ENCODE measurements at regions not wholly inside any gene's neighbourhood (a gene's known extent, or its start where the extent isn't known, plus 50 kb on each side); places are given as distances from the start of the nearest gene placed in this dataset.
"Not testable (repeated sequence)": the region's sequence is repeated elsewhere in the genome, so short reads cannot be mapped to it uniquely, and the experiment has no call there.

DNA sequence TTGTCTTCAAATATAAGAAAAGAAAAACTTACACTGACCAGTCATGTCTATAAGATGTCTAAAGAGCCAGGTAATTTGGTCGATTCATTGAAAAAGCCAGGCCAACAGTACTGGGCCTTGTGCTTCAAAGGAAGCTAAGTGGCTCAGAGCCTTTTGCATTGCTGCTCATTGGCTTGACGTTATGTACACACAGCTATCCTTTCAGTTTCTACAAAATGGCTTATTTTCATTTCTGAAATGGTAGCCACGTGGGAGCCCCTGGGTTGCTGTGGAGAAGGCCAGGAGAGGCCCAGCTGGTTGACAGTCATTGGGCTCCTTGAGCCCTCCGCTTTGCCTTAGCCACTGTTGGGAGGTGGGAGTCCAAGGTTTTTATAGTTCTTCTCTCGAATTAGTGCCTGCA, 199.1 kb upstream of the CXorf66 start:
- TF ChIP-seq GATA1 (IDR thresholded peaks at IDR 0.05; ENCODE audit: low read depth, low read length): no peak
- no peak for TF ChIP-seq POLR2A (IDR thresholded peaks at IDR 0.05; ENCODE audit: low read length)
- no peak for DNase-seq

GRCh38 chrX:140163371-140164159, 198.2 kb upstream of the CXorf66 start:
- no peak for DNase-seq
- no peak for TF ChIP-seq GATA1 (IDR thresholded peaks at IDR 0.05; ENCODE audit: low read depth, low read length)
- no peak for TF ChIP-seq POLR2A (IDR thresholded peaks at IDR 0.05; ENCODE audit: low read length)

DNA sequence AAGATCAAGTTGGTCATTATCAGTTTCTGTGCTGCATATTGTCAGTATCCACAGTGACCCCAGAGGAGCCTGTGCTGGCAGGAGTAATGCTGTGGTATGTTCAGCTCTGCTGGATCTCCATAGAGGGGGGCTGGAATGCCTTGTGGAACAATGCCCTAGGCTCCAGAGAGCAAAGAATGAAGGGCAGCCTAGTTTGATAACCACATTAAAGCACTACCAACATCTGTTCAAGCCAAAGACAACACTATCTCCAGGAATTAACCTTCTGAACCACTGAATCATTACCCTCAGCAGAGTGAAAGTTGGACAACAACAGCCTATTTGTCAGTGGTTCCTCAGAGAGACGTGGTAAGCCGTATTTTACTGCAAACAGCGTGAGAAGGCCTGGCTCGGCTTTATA, 192.3 kb upstream of the CXorf66 start:
- DNase-seq: peak in 1 of 2 experiments; percentile 0

GRCh38 chrX:140157143-140157542, 191.8 kb upstream of the CXorf66 start:
- peak in 1 of 2 experiments; percentile 4 for DNase-seq
- TF ChIP-seq GATA1 (IDR thresholded peaks at IDR 0.05; ENCODE audit: low read depth, low read length): no peak

More for the DNA sequence above, 192.3 kb upstream of the CXorf66 start:
- TF ChIP-seq GATA1 (IDR thresholded peaks at IDR 0.05; ENCODE audit: low read depth, low read length): no peak
- no peak for TF ChIP-seq POLR2A (IDR thresholded peaks at IDR 0.05; ENCODE audit: low read length)

DNA sequence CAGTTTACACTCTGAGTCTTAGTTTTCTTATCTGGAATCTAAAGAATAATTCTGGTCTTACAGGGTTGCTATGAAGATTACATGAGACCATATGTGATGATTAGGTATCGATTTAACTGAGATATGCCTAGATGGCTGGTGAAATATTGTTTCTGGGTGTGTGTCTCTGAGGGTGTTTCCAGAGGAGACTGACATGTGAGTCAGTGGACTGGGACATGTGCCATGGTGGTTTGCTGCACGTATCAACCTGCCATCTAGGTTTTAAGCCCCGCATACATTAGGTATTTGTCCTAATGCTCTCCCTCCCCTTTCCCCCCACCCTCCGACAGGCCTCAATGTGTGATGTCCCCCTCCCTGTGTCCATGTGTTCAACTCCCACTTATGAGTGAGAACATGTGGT, 186.0 kb upstream of the CXorf66 start:
- no peak for DNase-seq
- no peak for TF ChIP-seq POLR2A (IDR thresholded peaks at IDR 0.05; ENCODE audit: low read length)
- no peak for TF ChIP-seq GATA1 (IDR thresholded peaks at IDR 0.05; ENCODE audit: low read depth, low read length)

DNA sequence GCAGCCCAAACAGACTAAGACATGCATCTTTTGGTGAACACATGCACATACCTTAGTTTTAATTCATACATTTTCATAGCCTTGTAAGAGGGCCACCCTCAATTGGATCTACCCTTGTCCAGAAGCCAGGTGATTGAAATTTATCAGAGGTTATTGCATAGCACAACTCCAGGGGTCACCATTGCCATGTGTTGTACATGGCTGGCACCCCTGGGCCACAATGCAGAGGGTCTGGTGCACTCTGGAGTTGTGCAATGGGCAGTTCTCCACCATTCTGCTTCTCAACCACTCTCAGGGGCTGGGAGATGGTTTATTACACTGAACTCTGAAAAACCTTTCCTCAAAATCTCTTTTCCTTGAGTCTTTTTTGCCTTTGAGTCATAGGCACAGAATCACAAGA, 184.4 kb upstream of the CXorf66 start:
- TF ChIP-seq GATA1 (IDR thresholded peaks at IDR 0.05; ENCODE audit: low read depth, low read length) (no peak), POLR2A (IDR thresholded peaks at IDR 0.05; ENCODE audit: low read length) (no peak)
- no peak for DNase-seq

DNA sequence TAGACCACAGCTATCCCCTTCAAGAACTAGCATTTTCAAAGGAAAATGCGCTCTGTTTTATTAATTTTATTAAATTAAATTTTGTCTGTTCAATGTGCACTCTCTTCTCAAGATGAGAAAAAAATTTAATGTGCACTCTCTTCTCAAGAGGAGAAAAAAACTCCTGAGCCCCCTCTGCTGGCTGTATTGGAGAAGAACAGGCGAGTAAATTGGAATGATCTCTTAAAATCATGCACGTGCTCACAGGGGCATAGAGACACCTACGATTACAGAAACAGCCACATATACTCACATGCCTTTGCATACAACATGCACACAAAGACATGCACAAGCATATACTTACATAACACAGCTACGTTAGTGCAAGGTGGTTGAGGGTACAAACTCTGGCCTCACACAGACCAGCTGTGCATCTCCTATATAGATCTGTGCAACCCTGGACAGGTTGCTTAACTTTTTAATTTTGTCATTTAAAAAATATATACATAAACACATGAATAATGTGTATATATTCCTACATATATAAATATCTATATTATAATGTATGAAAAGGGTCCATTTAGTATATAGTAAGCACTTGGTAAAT, 176.2 kb upstream of the CXorf66 start:
- DNase-seq: peak; percentile 0 to 29
- no peak for TF ChIP-seq POLR2A (IDR thresholded peaks at IDR 0.05; ENCODE audit: low read length)
- no peak for TF ChIP-seq GATA1 (IDR thresholded peaks at IDR 0.05; ENCODE audit: low read depth, low read length)

DNA sequence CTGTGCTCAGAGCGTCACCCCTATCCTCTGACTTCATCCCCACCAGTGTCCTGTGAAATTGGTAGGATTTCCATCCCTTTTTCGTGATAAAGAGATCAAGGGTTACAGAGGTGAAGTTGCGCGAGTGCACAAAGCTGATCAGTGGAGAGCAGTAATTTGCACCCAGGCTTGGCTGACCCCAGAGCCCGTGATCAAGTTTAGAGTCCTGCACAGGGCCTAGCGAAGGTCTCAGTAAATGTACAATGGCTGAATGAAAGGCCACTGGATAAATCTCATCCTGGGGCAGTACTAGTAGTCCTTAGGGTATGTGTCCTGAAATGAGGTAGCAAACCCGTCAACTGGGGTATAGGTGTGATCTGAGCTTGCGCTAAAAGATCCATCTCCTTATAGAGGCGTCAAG, 173.2 kb upstream of the CXorf66 start:
- not testable (repeated sequence) for DNase-seq

GRCh38 chrX:140138065-140138464, 172.7 kb upstream of the CXorf66 start:
- DNase-seq: not testable (repeated sequence)

GRCh38 chrX:140132937-140133336, 167.6 kb upstream of the CXorf66 start:
- TF ChIP-seq POLR2A (IDR thresholded peaks at IDR 0.05; ENCODE audit: low read length): no peak
- TF ChIP-seq GATA1 (IDR thresholded peaks at IDR 0.05; ENCODE audit: low read depth, low read length): no peak
- no peak for DNase-seq

- DNase-seq: no peak
- TF ChIP-seq POLR2A (IDR thresholded peaks at IDR 0.05; ENCODE audit: low read length) (no peak), GATA1 (IDR thresholded peaks at IDR 0.05; ENCODE audit: low read depth, low read length) (no peak)
Measured at GRCh38 chrX:140123446-140123845, 158.1 kb upstream of the CXorf66 start.

GRCh38 chrX:140114059-140114458, 148.7 kb upstream of the CXorf66 start:
- DNase-seq: not testable (repeated sequence)

GRCh38 chrX:140110081-140110650, 144.8 kb upstream of the CXorf66 start:
- TF ChIP-seq GATA1 (IDR thresholded peaks at IDR 0.05; ENCODE audit: low read depth, low read length) (no peak), POLR2A (IDR thresholded peaks at IDR 0.05; ENCODE audit: low read length) (no peak)
- DNase-seq: no peak

- TF ChIP-seq GATA1 (IDR thresholded peaks at IDR 0.05; ENCODE audit: low read depth, low read length) (no peak), POLR2A (IDR thresholded peaks at IDR 0.05; ENCODE audit: low read length) (no peak)
- no peak for DNase-seq
Measured at GRCh38 chrX:140104760-140105159, 139.4 kb upstream of the CXorf66 start.

- no peak for TF ChIP-seq GATA1 (IDR thresholded peaks at IDR 0.05; ENCODE audit: low read depth, low read length)
- TF ChIP-seq POLR2A (IDR thresholded peaks at IDR 0.05; ENCODE audit: low read length): no peak
Measured at GRCh38 chrX:140099221-140099620, 133.9 kb upstream of the CXorf66 start.

More at GRCh38 chrX:140099221-140099620, 133.9 kb upstream of the CXorf66 start:
- no peak for DNase-seq
